K562 (cell line): ENCODE measurements at regions not wholly inside any gene's neighbourhood (a gene's known extent, or its start where the extent isn't known, plus 50 kb on each side); places are given as distances from the start of the nearest gene placed in this dataset.

Experiments
- ATAC-seq: fragments of 200-7000 bp; cut with Tn5 transposase; 3 replicates; pipeline ENCODE4 v1.9.1; 2020; ENCODE audit warnings: moderate library complexity
- BruUV-seq: library from RNA; stranded (reverse); fragments of 400-500 nt; replicated peaks from 2 replicates; lab custom pipeline; 2021; lab: Mats Ljungman, UMichigan
- CTCF ChIA-PET: fragments of 300-600 bp; formaldehyde crosslinking; extraction: SDS; loops from one replicate; lab custom pipeline; 2021; ENCODE audit warnings: low intra/inter-chr PET ratio; lab: Yijun Ruan, JAX
- POLR2A ChIA-PET: fragments of 300-600, 350-650 bp; sonication (Branson Sonifier 250); formaldehyde crosslinking; extraction: SDS; loops from one replicate; lab custom pipeline; 2021; ENCODE audit warnings: antibody characterized with exemption, inconsistent platforms; lab: Yijun Ruan, JAX
- DNase-seq, 4 experiments: peaks; one replicate each; pipeline versions ENCODE4 v3.0.0 to v3.0.0-alpha.2; 2011 to 2018; ENCODE audit warnings: low spot score in 3 of 4, mixed read lengths in 3 of 4; ENCODE audit errors: extremely low read depth in 1 of 4
- FAIRE-seq: peaks from 2 replicates; lab custom pipeline; 2011; peaks lifted over from hg19 to GRCh38; lab: Jason Lieb, UNC
- H2AFZ ChIP-seq: 2 replicates; pipeline ENCODE4 v1.6.0; 2011; ENCODE audit warnings: low read depth, low read length, control low read depth, inconsistent platforms
- H3K27ac ChIP-seq: fragments of 200-600 bp; 3 replicates; pipeline ENCODE4 v1.8.0; 2011; ENCODE audit warnings: low read depth, mild to moderate bottlenecking, control low read depth, inconsistent platforms, low read length, moderate library complexity, mixed read lengths; ENCODE audit errors: extremely low read depth
- H3K27me3 ChIP-seq, 2 experiments: fragments of 300-600 bp in 1 of 2; 2 replicates in 1 of 2; 3 replicates in 1 of 2; pipeline versions ENCODE4 v1.6.0 to v1.8.0; 2011; ENCODE audit warnings: inconsistent platforms in 2 of 2, low read length in 2 of 2, mild to moderate bottlenecking in 1 of 2, mixed read lengths in 1 of 2, moderate library complexity in 1 of 2; ENCODE audit not compliant: control insufficient read depth in 2 of 2, insufficient read depth in 2 of 2
- H3K36me3 ChIP-seq: fragments of 300-600 bp; 3 replicates; pipeline ENCODE4 v1.8.0; 2011; ENCODE audit warnings: mild to moderate bottlenecking, low read length, inconsistent platforms; ENCODE audit not compliant: control insufficient read depth, insufficient read depth
- H3K4me1 ChIP-seq, 2 experiments: fragments of 200-600 bp in 1 of 2; replicated peaks in 1 of 2; 2 replicates in 1 of 2; 3 replicates in 1 of 2; pipeline versions ENCODE4 v1.5.1 to v1.8.0; 2011; ENCODE audit warnings: inconsistent platforms in 2 of 2, low read length in 2 of 2, mild to moderate bottlenecking in 1 of 2, mixed read lengths in 1 of 2, moderate library complexity in 1 of 2; ENCODE audit not compliant: control insufficient read depth in 2 of 2, insufficient read depth in 2 of 2
- H3K4me2 ChIP-seq: 2 replicates; pipeline ENCODE4 v1.6.1; 2011; ENCODE audit warnings: low read length, control low read depth, inconsistent platforms, mixed read lengths; ENCODE audit not compliant: insufficient read depth
- H3K4me3 ChIP-seq: fragments of 200-600 bp; sonication (generic), shearing (Covaris generic); 2 replicates; pipeline ENCODE4 v1.5.1; 2016; ENCODE audit warnings: control low read depth, inconsistent platforms
- H3K79me2 ChIP-seq: fragments of 200-600 bp; 3 replicates; pipeline ENCODE4 v1.8.0; 2011; ENCODE audit warnings: low read length, inconsistent platforms; ENCODE audit not compliant: control insufficient read depth, insufficient read depth
- H3K9ac ChIP-seq, 2 experiments: 2 replicates each; pipeline versions ENCODE4 v1.6.0 to v1.6.1; 2011; ENCODE audit warnings: low read depth in 2 of 2, low read length in 2 of 2, control low read depth in 1 of 2, inconsistent platforms in 1 of 2, mild to moderate bottlenecking in 1 of 2, mixed read lengths in 1 of 2; ENCODE audit not compliant: insufficient read depth in 1 of 2
- H3K9me1 ChIP-seq: one replicate; pipeline ENCODE4 v1.6.0; 2011; ENCODE audit warnings: inconsistent platforms, mild to moderate bottlenecking, low read length, moderate library complexity; ENCODE audit not compliant: control insufficient read depth, insufficient read depth
- H3K9me3 ChIP-seq: replicated peaks from 2 replicates; pipeline ENCODE4 v1.5.1; 2011; ENCODE audit warnings: low read depth, low read length, inconsistent platforms; ENCODE audit not compliant: control insufficient read depth, insufficient read depth
- H4K20me1 ChIP-seq: replicated peaks from 2 replicates; pipeline ENCODE4 v1.6.1; 2011; ENCODE audit warnings: low read length, inconsistent platforms, mixed read lengths; ENCODE audit not compliant: control insufficient read depth, insufficient read depth
- CEBPB ChIP-seq: fragments of 450-650 bp; IDR thresholded peaks from 2 replicates; pipeline ENCODE4 v1.6.1; 2016; ENCODE audit warnings: missing genetic modification characterization, missing compliant biosample characterization
- FOXA3 ChIP-seq, 2 experiments: fragments of 450-650 bp in 1 of 2; sonication (generic) in 1 of 2; formaldehyde crosslinking; IDR thresholded peaks in 1 of 2; conservative IDR thresholded peaks in 1 of 2; 2 replicates each; pipeline versions ENCODE4 v1.4.0 to v1.8.0; 2020 to 2022; ENCODE audit warnings: mild to moderate bottlenecking in 2 of 2, missing genetic modification reagents in 1 of 2
- MEIS2 ChIP-seq: fragments of 450-650 bp; IDR thresholded peaks from 2 replicates; pipeline ENCODE4 v1.6.1; 2014; ENCODE audit warnings: mild to moderate bottlenecking; ENCODE audit not compliant: partially characterized antibody
- WGBS: fragments of 100-300 bp; shearing (Covaris generic); methylation state at CpG from one replicate; pipeline ENCODE4 v1.1.6; 2016; ENCODE audit warnings: low coverage, mixed read lengths; ENCODE audit not compliant: insufficient coverage; ENCODE audit errors: missing lambda C conversion rate; 5-methylcytosine and 5-hydroxymethylcytosine counted together
- in situ Hi-C: fragments of 300-500 bp; cut with MboI; formaldehyde crosslinking; loops from 4 replicates; pipeline ENCODE4 v1.15.0; 2018; ENCODE audit warnings: inconsistent platforms, mixed read lengths
- intact Hi-C: fragments of 100-400 bp; cut with micrococcal nuclease; formaldehyde crosslinking; loops from 2 replicates; pipeline ENCODE4 v1.14.2; 2022

GRCh38 chr16:86733546-86734254, 155.4 kb downstream of the FOXL1 start:
- ATAC-seq (no peak), FAIRE-seq (no peak), DNase-seq (no peak)
- Histone ChIP-seq H3K9me3 (no peaks in the 10 kb centered on the region), H3K36me3 (no peaks in the 10 kb centered on the region), H3K9me1 (no peaks in the 10 kb centered on the region), H2AFZ (no peak overlapping the region), H3K9ac (no peak overlapping the region), H3K27me3 (peaks cover 18 to 82% of the 10 kb centered on the region in 2 experiments; a peak in 4 of 5 replicates), H3K4me1 (no peaks in the 10 kb centered on the region; a peak in 1 of 5 replicates), H3K4me3 (no peak overlapping the region), H3K27ac (no peak overlapping the region), H4K20me1 (peaks cover 10% of the 10 kb centered on the region; the same call in 1 of the 2 replicates), H3K79me2 (no peaks in the 10 kb centered on the region), H3K4me2 (no peak overlapping the region)
- intact Hi-C loops = no loop called here
- BruUV-seq = no TSS peak
- CTCF ChIA-PET = no interaction called here
- in situ Hi-C loops = no loop called here
- 2% methylated on average over 27 of the region's 27 CpGs for WGBS
- POLR2A ChIA-PET = no interaction called here
- no peak for TF ChIP-seq CEBPB (tag)
- TF ChIP-seq FOXA3 (CRISPR knock-in tag; conservative IDR thresholded peaks at IDR 0.05 in 1 of 2, IDR thresholded peaks at IDR 0.05 in 1 of 2) = no peak
- TF ChIP-seq MEIS2 = no peak
